ENCODE measurements at regions not wholly inside any gene's neighbourhood (a gene's known extent, or its start where the extent isn't known, plus 50 kb on each side); places are given as distances from the start of the nearest gene placed in this dataset.

DNA sequence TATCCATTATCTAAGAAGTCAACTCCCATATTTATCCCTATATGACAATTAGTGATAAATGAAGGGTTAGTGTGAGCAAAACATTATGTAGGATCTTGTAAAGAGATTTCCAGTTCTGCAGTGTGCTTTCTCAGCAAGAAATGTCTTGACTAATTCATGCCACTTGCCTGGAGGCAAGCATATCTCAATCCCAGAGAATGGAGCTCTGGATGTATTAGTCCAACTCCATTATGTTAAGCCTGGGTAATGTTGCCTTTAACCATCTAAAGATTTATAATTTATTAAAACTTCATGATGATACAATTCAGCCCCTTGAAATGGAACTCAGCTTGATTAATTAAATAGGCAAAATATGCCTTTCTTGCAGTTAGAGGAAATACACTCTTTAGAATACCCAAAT is 1079.9 kb upstream of the LRRTM3 start:
- DNase-seq: no peak

DNA sequence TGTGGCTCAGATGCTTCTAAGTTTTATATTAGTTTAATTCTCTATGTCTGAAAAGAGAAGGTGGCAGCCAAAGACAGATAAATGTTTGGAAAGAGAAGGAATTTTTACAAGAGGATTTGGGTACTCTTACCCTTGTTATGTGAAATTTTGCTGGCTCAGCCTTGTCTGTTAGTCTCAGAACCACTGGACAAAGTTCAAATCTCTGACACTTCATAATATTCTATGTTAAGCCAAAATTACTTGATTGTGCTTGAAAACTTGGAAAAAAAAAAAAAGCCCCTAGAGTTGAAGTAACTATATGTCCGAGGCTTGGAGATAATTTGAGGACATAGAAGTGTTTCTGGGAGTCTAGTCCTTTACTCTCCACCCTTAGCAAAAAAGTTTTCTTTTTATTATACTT is 1079.3 kb upstream of the LRRTM3 start:
- DNase-seq: no peak

DNA sequence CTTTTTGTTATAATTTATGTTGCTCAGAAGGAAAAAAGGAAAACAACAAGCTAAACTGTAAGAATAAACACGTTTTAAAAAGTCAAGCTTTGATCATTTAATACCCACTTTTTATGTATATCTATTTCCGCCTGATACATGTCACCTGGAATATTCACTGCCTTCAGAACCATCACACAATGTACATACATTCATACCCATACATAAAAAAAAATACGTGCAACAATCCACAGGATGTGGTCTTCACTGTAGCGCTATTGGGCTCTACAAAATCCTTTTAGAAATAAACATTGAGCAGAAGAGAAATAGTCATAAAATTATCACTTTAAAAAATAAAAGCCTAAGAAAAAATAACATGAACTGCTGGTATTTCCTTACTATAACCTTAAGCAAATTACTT is 1078.9 kb upstream of the LRRTM3 start:
- DNase-seq: no peak

DNA sequence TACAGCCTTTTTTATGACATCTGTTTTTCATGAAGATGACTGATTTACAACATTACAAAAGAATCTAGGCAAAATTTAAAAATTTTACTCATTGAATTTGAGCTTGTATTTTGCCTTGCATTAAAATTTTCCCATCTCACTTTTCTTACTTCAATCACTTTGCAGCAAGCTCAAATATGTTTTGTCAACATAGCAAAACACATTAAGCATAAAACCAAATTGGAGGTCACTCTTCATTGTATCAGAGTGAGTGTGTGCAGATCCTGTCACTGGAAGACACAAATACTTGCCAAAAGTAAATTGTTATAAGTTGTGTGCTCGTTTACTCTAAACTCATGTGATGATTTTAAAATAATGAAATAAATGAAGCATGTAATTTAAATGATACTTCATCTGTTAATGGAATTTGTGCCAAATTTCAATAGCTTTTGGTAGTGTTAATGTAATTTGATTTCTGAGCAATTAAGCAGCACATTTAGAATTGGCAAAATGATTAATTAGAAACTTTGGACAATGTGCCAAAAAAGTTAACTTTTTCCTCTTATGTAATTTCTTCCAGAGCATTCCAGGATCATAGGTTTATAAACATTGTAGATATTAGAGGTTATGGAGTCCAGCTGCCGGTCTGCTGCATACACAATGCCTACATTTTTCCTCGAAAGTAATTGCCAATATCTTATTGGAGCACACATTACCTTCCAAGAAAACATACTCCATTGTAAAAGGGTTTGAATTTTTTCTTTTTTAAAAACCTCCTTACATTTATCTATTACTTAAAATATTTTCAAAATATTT is 1078.2 kb upstream of the LRRTM3 start:
- DNase-seq: no peak

DNA sequence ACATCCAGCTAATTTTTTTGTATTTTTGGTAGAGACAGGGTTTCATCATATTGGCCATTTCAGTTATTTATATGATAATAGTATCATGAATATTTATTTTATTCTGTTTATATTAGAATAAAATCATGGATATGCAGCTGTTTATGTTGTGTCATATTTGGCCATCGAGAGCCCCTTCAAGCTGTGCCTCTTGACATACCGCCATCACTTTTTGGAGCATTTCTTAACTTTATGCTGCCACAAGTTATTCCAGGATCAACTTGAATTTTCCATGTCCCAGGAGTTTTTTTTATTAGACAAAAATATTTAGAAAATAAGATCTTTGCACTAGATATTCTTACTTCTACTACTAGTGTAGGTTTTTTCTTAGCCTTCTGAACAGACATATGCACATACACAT is 1067.0 kb upstream of the LRRTM3 start:
- DNase-seq: no peak

DNA sequence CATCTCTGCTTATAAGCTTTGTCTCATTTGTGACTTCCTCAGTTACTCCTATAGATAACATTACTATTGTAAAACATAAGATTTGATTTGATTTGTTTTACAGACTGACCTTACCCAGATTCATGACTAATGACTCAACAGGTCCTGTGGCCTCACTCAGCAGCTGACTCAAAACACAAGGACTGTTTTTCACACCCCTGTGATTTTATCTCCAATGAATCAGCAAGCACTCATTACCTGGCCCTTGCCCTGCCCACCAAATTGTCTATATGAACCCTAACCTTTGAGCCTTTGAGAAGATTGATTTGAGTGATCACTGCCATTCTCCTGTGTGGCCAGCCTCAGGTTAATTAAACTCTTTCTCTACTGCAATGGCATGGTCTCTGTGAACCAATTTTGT is 1064.6 kb upstream of the LRRTM3 start:
- no peak for DNase-seq

Data from GDM1 (cell line).